ELR (cell line): ENCODE measurements at regions not wholly inside any gene's neighbourhood (a gene's known extent, or its start where the extent isn't known, plus 50 kb on each side); places are given as distances from the start of the nearest gene placed in this dataset.
A peak's percentile ranks its signal among the peaks of the same experiment; 100 is the strongest.
"Not testable (repeated sequence)": the region's sequence is repeated elsewhere in the genome, so short reads cannot be mapped to it uniquely, and the experiment has no call there.

Source experiments
- DNase-seq: peaks from one replicate; pipeline ENCODE4 v3.0.0-alpha.2; 2015; ENCODE audit warnings: low read depth

DNA sequence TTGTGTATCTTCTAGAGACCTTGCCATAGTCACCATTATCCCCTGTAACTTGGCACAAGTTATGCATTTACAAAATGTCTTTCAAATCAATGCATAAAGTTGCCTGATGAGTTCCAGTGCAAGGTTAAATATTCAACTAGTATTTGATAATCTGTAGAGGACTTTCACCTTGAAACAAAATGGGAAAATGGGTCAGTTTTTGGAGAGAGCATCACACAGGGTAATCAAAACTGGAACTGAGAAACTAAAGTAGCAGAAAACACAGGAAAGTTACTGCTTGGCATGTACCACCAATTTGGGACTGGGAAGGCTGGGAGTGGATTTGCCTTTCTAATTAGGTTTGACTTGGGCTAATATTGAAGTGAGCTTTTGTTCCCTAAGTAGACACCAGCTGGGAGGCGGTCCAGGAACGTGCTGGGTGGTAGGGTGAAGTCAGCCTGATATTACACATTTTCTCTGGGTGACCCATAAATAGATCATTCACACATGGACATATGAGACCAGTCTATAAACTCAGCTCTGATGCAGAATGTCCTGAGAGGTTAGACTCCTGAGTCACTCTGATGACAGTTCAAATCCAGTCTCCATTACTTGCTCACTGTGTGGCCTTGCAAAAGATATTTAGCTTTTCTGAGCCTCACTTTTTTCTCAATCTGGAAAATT lies 152.3 kb downstream of the PCTP start:
- no peak for DNase-seq

GRCh38 chr17:55909776-55910175 lies 158.9 kb downstream of the PCTP start:
- no peak for DNase-seq

DNA sequence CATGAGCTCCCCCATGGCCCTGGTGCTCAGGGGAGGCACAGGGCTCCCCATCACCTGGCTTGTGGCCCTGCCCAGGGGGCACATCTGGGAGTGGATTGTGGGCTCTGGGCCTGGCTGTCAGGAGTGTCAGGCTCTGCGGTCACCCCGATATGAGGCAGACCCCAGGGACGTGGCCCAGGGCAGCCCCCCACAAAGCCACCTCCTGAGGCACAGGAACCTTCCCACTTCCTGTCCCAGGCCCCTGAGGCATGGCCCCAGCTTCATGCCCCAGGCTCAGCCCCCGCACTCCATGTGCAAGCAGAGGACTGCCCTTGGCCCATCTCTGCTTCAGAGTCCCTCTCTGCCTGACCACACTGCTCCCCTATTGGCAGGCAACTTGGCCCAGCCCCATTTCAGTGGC lies 160.3 kb downstream of the PCTP start:
- DNase-seq = no peak

- no peak for DNase-seq
Observed at GRCh38 chr17:55925440-55925839, 174.6 kb downstream of the PCTP start.

GRCh38 chr17:55926276-55926990 lies 175.6 kb downstream of the PCTP start:
- no peak for DNase-seq

DNA sequence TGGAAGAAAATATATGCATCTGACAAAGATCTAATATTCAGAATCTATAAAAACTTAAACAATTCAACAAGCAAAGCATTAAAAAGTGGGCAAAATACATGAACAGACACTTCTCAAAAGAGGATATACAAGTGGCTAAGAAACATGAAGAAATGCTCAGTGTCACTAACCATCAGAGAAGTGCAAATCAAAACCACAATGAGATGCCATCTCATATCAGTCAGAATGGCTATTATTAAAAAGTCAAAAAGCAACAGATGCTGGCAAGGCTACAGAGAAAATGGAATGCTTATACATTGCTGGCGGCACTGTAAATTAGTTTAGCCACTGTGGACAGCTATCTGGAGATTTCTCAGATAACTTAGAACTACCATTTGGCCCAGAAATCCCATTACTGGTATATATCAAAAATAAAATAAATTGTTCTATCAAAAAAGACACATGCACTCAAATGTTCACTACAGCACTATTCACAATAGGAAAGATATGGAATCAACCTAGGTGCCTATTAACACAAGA lies 179.5 kb downstream of the PCTP start:
- DNase-seq = no peak

DNA sequence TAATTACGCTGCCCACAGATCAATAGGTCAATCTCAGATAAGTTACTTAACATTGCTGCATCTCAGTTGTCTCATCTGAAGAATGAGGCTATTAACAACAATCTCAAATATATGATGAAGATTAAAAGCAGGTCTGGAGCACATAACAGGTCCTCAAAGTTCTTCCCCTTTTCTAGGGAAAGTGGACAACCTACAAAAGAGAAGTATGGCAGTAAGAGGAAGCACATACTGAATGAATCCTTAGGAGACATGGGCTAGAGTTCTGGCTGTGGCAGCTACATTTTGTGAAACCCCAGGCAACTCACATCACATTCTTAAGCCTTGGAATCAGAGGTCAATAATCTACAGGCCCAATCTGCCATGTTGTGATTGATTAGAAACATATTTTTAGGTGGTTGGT lies 180.6 kb downstream of the PCTP start:
- DNase-seq = no peak

DNA sequence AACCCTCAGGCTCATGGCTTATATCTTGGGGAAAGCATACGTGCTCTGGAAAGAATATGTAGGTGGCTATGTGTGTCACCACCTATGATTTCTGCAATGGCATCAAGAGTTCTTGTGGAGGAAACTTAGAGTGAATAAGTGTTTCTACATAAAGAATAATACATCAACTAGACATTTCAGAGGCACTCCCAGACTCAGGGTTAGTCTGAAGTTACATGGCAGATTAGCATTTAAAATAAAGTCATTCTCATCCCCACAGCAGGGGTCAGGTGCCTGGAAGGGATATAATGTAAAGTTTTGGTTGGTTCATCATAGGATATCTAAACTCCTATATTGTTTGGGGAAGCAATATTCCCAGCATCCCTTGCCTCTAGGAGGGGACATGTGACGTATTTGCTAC lies 182.1 kb downstream of the PCTP start:
- no peak for DNase-seq

DNA sequence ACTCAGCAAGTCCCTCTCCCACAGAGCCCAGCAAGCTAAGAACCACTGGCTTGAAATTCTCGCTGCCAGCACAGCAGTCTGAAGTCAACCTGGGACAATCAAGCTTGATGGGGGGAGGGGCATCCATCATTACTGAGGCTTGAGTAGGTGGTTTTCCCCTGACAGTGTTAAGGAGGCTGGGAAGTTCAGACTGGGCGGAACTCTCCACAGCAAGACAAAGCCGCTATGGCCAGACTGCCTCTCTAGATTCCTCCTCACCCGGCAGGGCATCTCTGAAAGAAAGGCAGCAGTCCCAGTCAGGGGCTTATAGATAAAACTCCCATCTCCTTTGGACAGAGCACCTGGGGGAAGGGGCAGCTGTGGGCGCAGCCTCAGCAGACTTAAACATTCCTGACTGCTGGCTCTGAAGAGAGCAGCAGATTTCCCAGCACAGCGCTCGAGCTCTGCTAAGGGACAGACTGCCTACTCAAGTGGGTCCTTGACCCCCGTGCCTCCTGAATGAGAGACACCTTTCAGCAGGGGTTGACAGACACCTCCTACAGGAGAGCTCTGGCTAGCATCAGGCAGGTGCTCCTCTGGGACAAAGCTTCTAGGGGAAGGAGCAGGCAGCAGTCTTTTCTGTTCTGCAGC lies 188.4 kb downstream of the PCTP start:
- not testable (repeated sequence) for DNase-seq

DNA sequence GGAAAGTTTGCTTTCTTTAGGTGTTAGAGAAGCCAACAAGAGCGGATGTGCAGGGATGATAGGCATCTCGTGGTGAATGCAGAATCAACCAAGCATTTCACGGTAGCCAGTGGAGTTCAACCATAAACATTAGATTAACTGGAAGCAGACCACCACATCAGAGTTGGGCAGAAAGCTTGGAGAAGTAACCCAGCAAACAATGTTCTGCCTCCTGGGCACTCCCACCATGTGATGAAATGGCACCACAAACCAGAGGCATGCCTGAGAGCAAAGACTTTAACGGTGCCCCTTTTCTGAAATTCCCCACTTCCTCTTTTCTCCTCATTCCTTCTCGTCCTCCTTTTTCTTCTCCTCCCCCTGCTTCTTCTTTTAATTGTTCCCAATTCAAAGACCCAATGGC lies 193.5 kb upstream of the ANKFN1 start:
- DNase-seq = no peak

GRCh38 chr17:55961386-55961785 lies 191.9 kb upstream of the ANKFN1 start:
- DNase-seq = no peak

DNA sequence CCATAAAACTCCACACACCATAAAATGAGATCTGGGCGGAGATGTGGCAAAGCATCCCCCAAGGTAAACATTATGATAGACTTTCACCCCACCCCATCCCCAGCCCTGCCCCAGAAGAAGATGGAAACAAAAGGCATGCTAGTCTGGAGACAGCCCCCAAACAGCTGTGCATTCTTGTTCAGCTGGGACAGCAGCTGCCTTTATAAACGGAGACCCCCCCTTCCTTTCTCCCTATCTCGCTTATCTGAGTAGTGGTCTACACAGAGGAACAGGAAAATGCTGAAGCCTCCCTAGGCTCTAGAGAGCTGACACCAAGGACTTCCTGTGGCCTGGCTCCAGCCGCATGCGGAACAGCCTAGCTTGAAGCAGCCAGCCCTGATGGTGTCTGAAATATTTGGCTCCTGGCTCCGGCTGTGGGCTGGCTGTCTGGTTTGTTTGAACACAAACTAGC lies 190.3 kb upstream of the ANKFN1 start:
- DNase-seq = no peak

DNA sequence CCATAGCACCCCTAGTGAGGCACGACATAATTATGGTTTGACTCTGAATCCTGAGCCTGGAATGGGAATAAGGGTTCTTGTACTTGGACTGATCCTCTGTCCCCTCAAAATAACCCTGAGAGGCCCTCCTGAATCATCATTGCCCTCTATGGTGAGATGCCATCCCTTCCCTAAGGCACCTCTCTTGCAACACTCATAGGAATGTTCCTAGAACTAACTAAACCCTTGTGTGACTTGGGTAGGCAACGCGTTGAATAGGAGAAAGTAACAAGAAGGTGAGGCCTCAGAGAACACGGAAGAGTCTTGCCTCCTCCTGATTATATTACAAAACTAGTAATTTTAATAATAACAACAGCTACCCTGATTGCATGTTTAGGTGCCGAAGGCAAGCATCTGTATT lies 189.1 kb upstream of the ANKFN1 start:
- DNase-seq = no peak

- no peak for DNase-seq
Observed at GRCh38 chr17:55965051-55965450, 188.2 kb upstream of the ANKFN1 start.

- no peak for DNase-seq
Observed at GRCh38 chr17:55969562-55970324, 183.5 kb upstream of the ANKFN1 start.

DNA sequence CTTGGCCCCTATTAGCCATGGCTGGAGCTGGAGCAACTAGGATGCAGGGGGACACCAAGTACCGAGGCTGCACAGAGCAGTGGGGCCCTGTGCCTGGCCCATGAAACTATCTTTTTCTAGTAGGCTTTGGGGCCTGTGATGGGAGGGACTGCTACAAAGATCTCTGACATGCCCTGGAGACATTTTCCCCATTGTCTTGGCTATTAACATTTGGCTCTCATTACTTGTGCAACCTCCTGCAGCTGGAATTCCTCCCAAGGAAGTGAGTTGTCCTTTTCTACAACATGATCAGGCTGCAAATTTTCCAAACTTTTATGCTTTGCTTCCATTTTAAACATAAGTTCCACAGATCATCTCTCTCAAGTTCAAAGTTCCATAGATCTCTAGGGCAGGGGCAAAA lies 174.7 kb upstream of the ANKFN1 start:
- DNase-seq = no peak

DNA sequence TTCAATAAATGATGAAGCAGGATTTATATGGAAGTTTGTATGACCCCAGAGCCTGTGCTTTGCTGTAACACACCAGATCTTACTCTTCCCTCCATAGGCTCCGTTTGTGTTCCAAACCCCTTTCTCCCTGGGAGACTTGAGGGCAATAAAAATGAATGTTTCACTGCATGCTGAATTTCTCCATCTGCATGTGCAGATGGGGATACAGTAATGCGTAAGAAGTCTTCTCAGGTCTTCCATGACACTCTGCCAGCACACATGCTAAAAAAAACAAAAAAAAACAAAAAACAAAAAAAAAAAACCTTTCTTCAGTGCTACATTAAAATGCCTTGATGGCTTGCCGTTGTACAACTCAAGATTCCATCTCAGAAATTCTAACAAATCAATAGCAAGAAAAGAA lies 170.2 kb upstream of the ANKFN1 start:
- no peak for DNase-seq

DNA sequence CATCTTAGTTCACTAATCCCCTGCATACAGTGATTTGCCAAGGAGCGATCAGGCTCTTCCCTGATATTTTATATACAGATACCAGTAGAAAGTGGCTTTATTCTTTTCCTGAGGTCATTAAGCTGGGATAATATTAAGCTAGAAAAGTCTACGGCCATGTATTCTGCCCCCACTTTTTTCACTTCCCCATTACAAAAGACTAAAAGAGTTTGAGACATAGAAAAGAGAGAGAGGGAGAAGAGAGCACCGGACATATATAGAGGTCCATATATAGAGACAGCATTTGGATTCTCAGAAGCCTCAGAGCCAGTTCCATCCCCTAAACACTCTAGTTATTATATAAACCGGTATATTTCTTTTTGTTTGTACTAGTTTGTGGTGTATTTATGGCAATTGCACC lies 166.5 kb upstream of the ANKFN1 start:
- DNase-seq = no peak

DNA sequence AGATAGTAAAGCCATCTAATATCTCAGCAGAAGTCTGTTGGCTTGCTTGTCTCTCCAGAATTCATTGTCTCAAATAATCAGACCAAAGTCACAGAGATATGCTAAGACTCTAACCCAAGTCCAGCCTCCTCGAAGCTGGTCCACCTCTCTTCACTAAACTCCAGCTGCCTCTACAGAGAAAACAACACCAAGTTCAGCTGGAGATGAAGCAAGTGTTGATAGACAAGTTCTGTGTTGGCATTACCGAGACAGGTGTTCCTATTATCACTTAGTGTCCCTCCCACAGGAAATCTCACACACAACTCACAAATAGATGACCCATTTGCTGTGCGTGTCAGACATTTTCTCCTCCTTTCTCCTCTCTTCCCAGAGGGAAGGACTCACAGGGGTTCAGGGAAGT lies 164.4 kb upstream of the ANKFN1 start:
- no peak for DNase-seq

DNA sequence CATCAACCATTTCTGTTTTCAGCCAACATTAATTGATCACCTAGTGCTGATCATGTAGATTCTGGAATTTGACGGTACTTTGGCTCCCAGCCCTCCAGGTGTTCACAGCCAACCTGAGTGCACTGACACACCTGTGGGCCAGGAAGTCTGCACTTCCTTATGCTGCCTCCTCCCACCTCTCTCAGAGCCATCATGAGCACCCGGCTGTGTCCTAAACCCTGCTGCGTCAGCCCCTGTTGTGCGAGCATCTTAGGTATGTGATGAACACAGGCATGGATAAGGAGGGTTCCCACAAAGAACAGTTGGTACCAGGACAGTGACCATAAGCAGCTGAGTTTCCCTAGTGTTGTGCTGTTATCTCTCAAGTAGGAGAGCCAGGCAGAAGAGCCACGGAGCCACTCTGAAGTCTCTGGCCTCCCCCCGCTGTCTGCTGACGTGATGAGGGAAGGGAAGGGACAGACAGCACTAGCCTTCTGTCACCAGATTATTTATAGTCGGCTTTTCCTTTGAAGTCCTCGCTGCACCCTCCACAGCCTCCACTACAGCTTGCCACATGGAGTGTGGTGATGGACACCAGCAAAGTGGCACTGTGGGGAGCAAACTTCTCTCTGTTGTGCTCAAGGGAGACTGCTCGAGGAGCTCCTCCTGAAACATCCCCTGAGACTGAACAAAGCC lies 162.8 kb upstream of the ANKFN1 start:
- no peak for DNase-seq

DNA sequence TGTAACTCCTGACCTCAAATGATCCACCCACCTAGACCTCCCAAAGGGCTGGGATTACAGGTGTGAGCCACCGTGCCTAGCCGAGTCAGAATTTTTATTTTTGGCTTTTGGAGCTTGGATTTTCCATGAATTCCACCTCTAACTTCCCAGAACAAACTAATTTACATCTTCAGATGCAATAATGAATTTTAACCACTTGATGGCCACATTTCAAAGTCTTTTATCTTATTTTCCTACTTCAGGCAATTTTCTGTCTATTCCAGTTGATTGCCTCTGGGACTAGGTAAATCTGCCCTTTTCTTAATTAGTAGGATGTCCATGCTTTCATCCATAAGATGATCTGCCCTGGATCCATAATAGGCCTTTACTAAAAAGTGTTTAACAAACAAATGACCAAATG lies 156.4 kb upstream of the ANKFN1 start:
- peak; percentile 28 for DNase-seq

- no peak for DNase-seq
Observed at GRCh38 chr17:56000411-56000810, 152.9 kb upstream of the ANKFN1 start.
